IMR-90 (cell line): ENCODE measurements at regions not wholly inside any gene's neighbourhood (a gene's known extent, or its start where the extent isn't known, plus 50 kb on each side); places are given as distances from the start of the nearest gene placed in this dataset.
A peak's percentile ranks its signal among the peaks of the same experiment; 100 is the strongest.

Experiments
- ATAC-seq: fragments of 200-7000 bp; cut with Tn5 transposase; 2 replicates; pipeline ENCODE4 v1.9.1; 2020; ENCODE audit warnings: low read depth, mild to moderate bottlenecking, moderate library complexity
- BruUV-seq: library from RNA; stranded (reverse); fragments of 400-500 nt; replicated peaks from 2 replicates; lab custom pipeline; 2021; lab: Mats Ljungman, UMichigan
- CTCF ChIA-PET: fragments of 300-600 bp; formaldehyde crosslinking; extraction: SDS; loops from one replicate; lab custom pipeline; 2021; ENCODE audit warnings: antibody characterized with exemption; lab: Yijun Ruan, JAX
- POLR2A ChIA-PET: fragments of 300-600 bp; sonication (Branson Sonifier 250); formaldehyde crosslinking; loops from one replicate; lab custom pipeline; 2022; ENCODE audit warnings: antibody characterized with exemption; ENCODE audit not compliant: unreplicated experiment; lab: Charles Lee
- DNase-seq: peaks from one replicate; pipeline ENCODE4 v3.0.0; 2013
- H2AFZ ChIP-seq: replicated peaks from 2 replicates; pipeline ENCODE3; 2013; ENCODE audit warnings: low read length, mild to moderate bottlenecking; ENCODE audit not compliant: poor library complexity
- H2AK5ac ChIP-seq: 2 replicates; pipeline ENCODE4 v1.6.1; 2013; ENCODE audit warnings: low read depth, low read length, inconsistent platforms
- H2AK9ac ChIP-seq: replicated peaks from 2 replicates; pipeline ENCODE3; 2013; ENCODE audit warnings: mild to moderate bottlenecking, low read depth, low read length, moderate library complexity; ENCODE audit not compliant: poor library complexity
- H2BK120ac ChIP-seq: 2 replicates; pipeline ENCODE4 v1.6.1; 2013; ENCODE audit warnings: low read depth, low read length, inconsistent platforms
- H2BK15ac ChIP-seq: 3 replicates; pipeline ENCODE4 v1.6.1; 2013; ENCODE audit warnings: low read depth, low read length, inconsistent platforms
- H2BK20ac ChIP-seq: 2 replicates; pipeline ENCODE4 v1.6.1; 2013; ENCODE audit warnings: low read depth, mild to moderate bottlenecking, inconsistent platforms, low read length, moderate library complexity
- H2BK5ac ChIP-seq: 2 replicates; pipeline ENCODE4 v1.6.1; 2013; ENCODE audit warnings: mild to moderate bottlenecking, low read depth, low read length, inconsistent platforms; ENCODE audit not compliant: poor library complexity, severe bottlenecking
- H3K14ac ChIP-seq: replicated peaks from 2 replicates; pipeline ENCODE4 v1.6.1; 2013; ENCODE audit warnings: low read depth, low read length, inconsistent platforms
- H3K18ac ChIP-seq: 2 replicates; pipeline ENCODE4 v1.6.1; 2013; ENCODE audit warnings: low read depth, low read length, control low read depth
- H3K23ac ChIP-seq: 2 replicates; pipeline ENCODE4 v1.6.1; 2013; ENCODE audit warnings: low read depth, low read length, inconsistent platforms
- H3K27ac ChIP-seq: 2 replicates; pipeline ENCODE4 v1.5.1; 2013; ENCODE audit warnings: mild to moderate bottlenecking, control low read depth, low read length; ENCODE audit not compliant: insufficient read depth
- H3K27me3 ChIP-seq: 2 replicates; pipeline ENCODE4 v1.6.1; 2013; ENCODE audit warnings: low read length; ENCODE audit not compliant: control insufficient read depth, insufficient read depth
- H3K36me3 ChIP-seq: 2 replicates; pipeline ENCODE4 v1.6.1; 2013; ENCODE audit warnings: low read length, mixed read lengths; ENCODE audit not compliant: control insufficient read depth, insufficient read depth
- H3K4ac ChIP-seq: 2 replicates; pipeline ENCODE4 v1.6.1; 2013; ENCODE audit warnings: low read depth, low read length, inconsistent platforms
- H3K4me1 ChIP-seq: 2 replicates; pipeline ENCODE4 v1.6.1; 2013; ENCODE audit warnings: low read length, mixed read lengths; ENCODE audit not compliant: control insufficient read depth, insufficient read depth
- H3K4me2 ChIP-seq: 2 replicates; pipeline ENCODE4 v1.6.1; 2013; ENCODE audit warnings: low read depth, mild to moderate bottlenecking, control low read depth, low read length, moderate library complexity
- H3K4me3 ChIP-seq: 2 replicates; pipeline ENCODE4 v1.5.1; 2013; ENCODE audit warnings: low read depth, mild to moderate bottlenecking, control low read depth, low read length, moderate library complexity; ENCODE audit not compliant: insufficient read depth
- H3K56ac ChIP-seq: 2 replicates; pipeline ENCODE4 v1.6.1; 2013; ENCODE audit warnings: low read length, inconsistent platforms; ENCODE audit not compliant: insufficient read depth; ENCODE audit errors: extremely low read depth
- H3K79me1 ChIP-seq, 2 experiments: 2 replicates each; pipeline ENCODE4 v1.6.1; 2013; ENCODE audit warnings: low read length in 2 of 2, inconsistent platforms in 1 of 2, low read depth in 1 of 2
- H3K9ac ChIP-seq: 2 replicates; pipeline ENCODE4 v1.6.1; 2013; ENCODE audit warnings: low read depth, low read length, control low read depth
- H3K9me1 ChIP-seq: 2 replicates; pipeline ENCODE4 v1.6.1; 2013; ENCODE audit warnings: low read length, inconsistent platforms; ENCODE audit not compliant: insufficient read depth
- H3K9me3 ChIP-seq: 2 replicates; pipeline ENCODE4 v1.6.1; 2013; ENCODE audit warnings: low read length; ENCODE audit not compliant: control insufficient read depth, insufficient read depth
- H4K20me1 ChIP-seq: 2 replicates; pipeline ENCODE4 v1.6.1; 2013; ENCODE audit warnings: low read length, inconsistent platforms; ENCODE audit not compliant: insufficient read depth
- H4K5ac ChIP-seq: 2 replicates; pipeline ENCODE4 v1.6.1; 2013; ENCODE audit warnings: mild to moderate bottlenecking, low read depth, low read length, control low read depth
- H4K8ac ChIP-seq, 2 experiments: 2 replicates each; pipeline ENCODE4 v1.6.1; 2013; ENCODE audit warnings: low read depth in 2 of 2, low read length in 2 of 2, control low read depth in 1 of 2, inconsistent platforms in 1 of 2
- H4K91ac ChIP-seq: 2 replicates; pipeline ENCODE4 v1.6.1; 2013; ENCODE audit warnings: low read depth, low read length, inconsistent platforms; ENCODE audit not compliant: insufficient read depth
- BHLHE40 ChIP-seq: fragments of 150-350 bp; IDR thresholded peaks from 2 replicates; pipeline ENCODE4 v1.6.1; 2016; ENCODE audit warnings: mild to moderate bottlenecking, low read depth, low read length
- ELK1 ChIP-seq: fragments of 150-350 bp; IDR thresholded peaks from 2 replicates; pipeline ENCODE4 v1.6.1; 2016; ENCODE audit warnings: low read depth, mild to moderate bottlenecking, low read length, moderate library complexity, borderline replicate concordance
- FOS ChIP-seq: fragments of 150-350 bp; IDR thresholded peaks from 2 replicates; pipeline ENCODE4 v1.6.1; 2016; ENCODE audit warnings: low read depth, low read length
- MAFK ChIP-seq: IDR thresholded peaks from 2 replicates; pipeline ENCODE4 v1.6.1; 2012; ENCODE audit warnings: low read depth, low read length, improper control_type of control experiment
- NFE2L2 ChIP-seq: fragments of 150-350 bp; IDR thresholded peaks from 2 replicates; pipeline ENCODE4 v1.6.1; 2016; ENCODE audit warnings: low read depth, mild to moderate bottlenecking, low read length
- POLR2A ChIP-seq: IDR thresholded peaks from 2 replicates; pipeline ENCODE4 v1.6.1; 2012; ENCODE audit warnings: mild to moderate bottlenecking, low read depth, low read length
- RFX5 ChIP-seq: IDR thresholded peaks from 2 replicates; pipeline ENCODE4 v1.8.0; 2012; ENCODE audit warnings: low read depth, mild to moderate bottlenecking, low read length, moderate library complexity
- SMC3 ChIP-seq: fragments of 150-350 bp; IDR thresholded peaks from 2 replicates; pipeline ENCODE4 v1.6.1; 2016; ENCODE audit warnings: low read depth, mild to moderate bottlenecking, antibody characterized with exemption, low read length, moderate library complexity
- WGBS, 2 experiments: methylation state at CpG; one replicate each; pipeline versions ENCODE4 v1.1.5 to v1.1.7; 2013; ENCODE audit warnings: missing lambda C conversion rate in 2 of 2; ENCODE audit not compliant: insufficient read length in 1 of 2; ENCODE audit errors: extremely low coverage in 2 of 2; 5-methylcytosine and 5-hydroxymethylcytosine counted together
- dilution Hi-C: fragments of 300-500 bp; cut with HindIII; formaldehyde crosslinking; loops from one replicate; pipeline ENCODE4 v1.14.3; 2018; ENCODE audit warnings: low sequenced_read_pairs; ENCODE audit not compliant: unreplicated experiment
- in situ Hi-C: fragments of 300-500 bp; cut with MboI; formaldehyde crosslinking; loops from 3 replicates; pipeline ENCODE4 v1.14.3; 2019; ENCODE audit warnings: low sequenced_read_pairs, inconsistent platforms, mixed read lengths
- intact Hi-C: fragments of 100-400 bp; cut with micrococcal nuclease; formaldehyde crosslinking; loops from 2 replicates; pipeline ENCODE4 v1.10.0; 2022
- TF ChIP-seq, protein P1 (sequence below): conservative IDR thresholded peaks from 2 replicates; pipeline ENCODE4 v1.5.1; 2012; ENCODE audit warnings: mild to moderate bottlenecking, low read depth, low read length, improper control_type of control experiment

DNA sequence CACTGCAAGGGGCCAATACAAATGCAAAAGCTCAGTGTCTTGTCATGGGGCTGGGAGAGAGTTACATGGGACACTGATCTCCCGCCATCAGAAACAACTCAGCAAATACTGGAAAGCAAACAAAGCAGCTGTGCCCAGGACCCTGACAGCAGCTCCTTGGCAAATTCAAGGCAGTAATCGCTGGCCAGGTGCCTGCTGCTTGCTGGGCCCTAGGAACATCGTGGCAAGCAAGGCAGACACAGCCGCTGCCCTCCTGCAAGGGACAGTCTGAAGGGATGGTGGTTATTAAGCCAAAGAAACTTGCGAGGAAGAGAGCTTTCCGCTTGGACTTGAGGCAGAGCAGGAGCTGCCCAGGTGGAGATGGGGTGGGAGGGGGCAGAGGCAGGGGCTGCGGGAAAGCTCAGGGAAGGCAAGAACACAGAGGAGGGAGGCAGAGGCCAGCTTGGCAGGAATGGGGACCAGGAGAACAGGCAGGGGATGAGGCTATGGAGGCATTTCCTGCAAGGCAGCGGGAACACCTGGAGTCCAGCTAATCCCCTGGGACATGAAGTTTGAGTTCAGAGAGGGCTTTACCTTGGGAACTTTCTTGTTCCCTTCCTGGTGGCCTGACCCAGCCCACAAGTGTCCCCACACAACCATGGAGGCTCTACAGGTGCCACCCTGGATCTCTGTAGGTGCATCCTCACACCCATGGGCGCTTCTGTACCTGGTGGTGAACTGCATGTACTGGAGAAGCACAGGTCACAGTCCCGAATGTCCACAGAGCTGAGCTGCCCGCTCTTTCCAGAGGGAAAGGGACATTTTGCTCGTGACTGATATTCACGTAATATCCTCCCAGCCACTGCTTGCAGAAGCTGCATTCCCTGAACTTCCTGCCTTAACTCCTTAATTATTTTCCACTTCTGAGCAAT is 78.7 kb upstream of the ATP2B2 start:
- Histone ChIP-seq H3K4ac (no peak overlapping the region), H3K27me3 (peaks cover 7% of the 10 kb centered on the region), H4K8ac (no peak overlapping the region), H3K23ac (no peak overlapping the region), H3K4me2 (no peak overlapping the region), H3K4me3 (no peak overlapping the region), H3K4me1 (no peaks in the 10 kb centered on the region), H2BK15ac (no peak overlapping the region), H3K27ac (no peak overlapping the region), H2BK5ac (no peak overlapping the region), H3K79me1 (no peaks in the 10 kb centered on the region), H3K9me3 (no peaks in the 10 kb centered on the region), H3K14ac (no peak overlapping the region), H3K56ac (no peak overlapping the region), H3K36me3 (no peaks in the 10 kb centered on the region), H3K18ac (no peak overlapping the region), H4K91ac (no peak overlapping the region), H2AFZ (no peak overlapping the region), H3K9ac (no peak overlapping the region), H2BK20ac (no peak overlapping the region), H3K9me1 (no peaks in the 10 kb centered on the region), H2AK9ac (peak overlapping the region; percentile 24), H4K20me1 (no peaks in the 10 kb centered on the region), H2AK5ac (no peak overlapping the region), H4K5ac (no peak overlapping the region), H2BK120ac (no peak overlapping the region)
- dilution Hi-C loops (no loop called here), intact Hi-C loops (no loop called here), in situ Hi-C loops (no loop called here)
- ChIA-PET CTCF (no interaction called here), POLR2A (no interaction called here)
- DNase-seq (no peak), ATAC-seq (no peak)
- no TSS peak for BruUV-seq
- WGBS, 2 experiments, result 55% methylated on average over 6 of the region's 13 CpGs; no CpG with 5 or more reads in 1 of the 2 experiments
- TF ChIP-seq ELK1 (no peak), FOS (no peak), POLR2A (no peak), SMC3 (no peak), RFX5 (no peak), BHLHE40 (no peak), MAFK (no peak), NFE2L2 (no peak)
- TF ChIP-seq, protein P1, sequence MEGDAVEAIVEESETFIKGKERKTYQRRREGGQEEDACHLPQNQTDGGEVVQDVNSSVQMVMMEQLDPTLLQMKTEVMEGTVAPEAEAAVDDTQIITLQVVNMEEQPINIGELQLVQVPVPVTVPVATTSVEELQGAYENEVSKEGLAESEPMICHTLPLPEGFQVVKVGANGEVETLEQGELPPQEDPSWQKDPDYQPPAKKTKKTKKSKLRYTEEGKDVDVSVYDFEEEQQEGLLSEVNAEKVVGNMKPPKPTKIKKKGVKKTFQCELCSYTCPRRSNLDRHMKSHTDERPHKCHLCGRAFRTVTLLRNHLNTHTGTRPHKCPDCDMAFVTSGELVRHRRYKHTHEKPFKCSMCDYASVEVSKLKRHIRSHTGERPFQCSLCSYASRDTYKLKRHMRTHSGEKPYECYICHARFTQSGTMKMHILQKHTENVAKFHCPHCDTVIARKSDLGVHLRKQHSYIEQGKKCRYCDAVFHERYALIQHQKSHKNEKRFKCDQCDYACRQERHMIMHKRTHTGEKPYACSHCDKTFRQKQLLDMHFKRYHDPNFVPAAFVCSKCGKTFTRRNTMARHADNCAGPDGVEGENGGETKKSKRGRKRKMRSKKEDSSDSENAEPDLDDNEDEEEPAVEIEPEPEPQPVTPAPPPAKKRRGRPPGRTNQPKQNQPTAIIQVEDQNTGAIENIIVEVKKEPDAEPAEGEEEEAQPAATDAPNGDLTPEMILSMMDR, result no peak
